HG03103 (cell line): ENCODE measurements at regions not wholly inside any gene's neighbourhood (a gene's known extent, or its start where the extent isn't known, plus 50 kb on each side); places are given as distances from the start of the nearest gene placed in this dataset.
"Not testable (repeated sequence)": the region's sequence is repeated elsewhere in the genome, so short reads cannot be mapped to it uniquely, and the experiment has no call there.

ENCODE experiments used
- ATAC-seq: cut with Tn5 transposase; IDR thresholded peaks from one replicate; pipeline ENCODE4 v1.9.1; 2021; ENCODE audit warnings: low read depth; ENCODE audit not compliant: unreplicated experiment

DNA sequence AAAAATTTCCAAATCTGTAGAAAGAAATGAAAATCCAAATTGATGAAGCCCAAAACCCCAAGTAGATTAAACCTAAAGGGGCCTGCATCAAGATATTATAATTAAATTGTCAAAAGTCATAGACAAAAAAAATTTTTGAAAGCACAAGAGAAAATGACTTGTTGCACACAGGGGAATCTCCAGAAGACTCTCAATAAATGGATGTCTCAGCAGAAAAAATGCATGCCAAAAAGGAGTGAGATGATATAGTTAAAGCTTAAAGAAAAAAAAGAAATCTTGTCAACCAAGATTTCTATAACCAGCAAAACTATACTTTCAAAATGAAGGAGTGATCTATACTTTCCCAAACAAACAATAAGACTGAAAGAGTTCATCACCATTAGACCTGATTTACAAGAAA, 393.2 kb upstream of the SPAG17 start:
- no peak for ATAC-seq

DNA sequence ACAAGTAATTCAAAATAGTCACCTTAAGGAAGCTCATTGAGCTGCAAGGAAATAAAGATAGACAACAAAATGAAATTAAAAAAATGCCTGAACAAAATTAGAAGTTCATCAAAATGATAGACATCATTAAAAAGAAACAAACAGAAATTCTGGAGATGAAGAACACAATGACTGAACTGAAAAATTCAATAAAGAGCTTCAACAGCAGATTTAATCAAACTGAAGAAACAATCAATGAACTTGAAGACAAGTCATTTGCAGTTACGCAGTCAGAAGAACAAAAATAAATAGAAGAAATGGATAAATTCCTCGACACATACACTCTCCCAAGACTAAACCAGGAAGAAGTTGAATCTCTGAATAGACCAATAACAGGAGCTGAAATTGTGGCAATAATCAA, 390.0 kb upstream of the SPAG17 start:
- ATAC-seq = no peak

DNA sequence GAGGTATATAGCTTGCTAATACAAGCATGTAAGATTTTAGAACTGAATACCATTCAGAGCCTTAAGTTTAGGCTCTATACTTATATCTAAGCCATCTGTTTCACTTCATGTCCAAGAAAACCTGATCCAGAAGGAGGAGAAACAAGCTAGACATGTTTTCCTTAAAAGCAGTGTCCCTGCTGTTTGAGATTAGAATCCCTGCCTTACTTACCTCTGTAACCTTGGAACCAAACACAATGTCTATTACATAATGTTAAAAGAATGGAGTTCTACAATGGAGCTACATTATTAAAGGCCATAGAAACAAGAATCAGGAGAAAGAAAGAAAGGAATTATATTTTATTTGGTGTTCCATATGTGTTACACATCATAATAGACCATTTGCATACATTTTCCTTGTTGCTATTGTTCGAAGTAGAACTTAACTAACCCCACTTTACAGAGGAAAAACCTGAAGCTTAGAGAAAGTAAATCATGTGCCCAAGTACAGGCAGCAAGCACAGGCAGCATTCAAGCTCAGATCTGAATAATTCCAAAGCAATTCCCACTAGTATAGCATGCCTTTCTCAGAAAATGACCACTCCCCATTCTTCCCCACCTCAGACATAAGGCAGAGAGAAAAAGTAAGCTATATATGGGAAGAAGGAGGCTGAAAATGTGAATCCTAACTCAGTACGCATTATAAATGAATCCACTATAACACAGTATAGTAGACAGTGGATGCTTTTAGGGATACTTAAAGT, 380.1 kb upstream of the SPAG17 start:
- no peak for ATAC-seq

DNA sequence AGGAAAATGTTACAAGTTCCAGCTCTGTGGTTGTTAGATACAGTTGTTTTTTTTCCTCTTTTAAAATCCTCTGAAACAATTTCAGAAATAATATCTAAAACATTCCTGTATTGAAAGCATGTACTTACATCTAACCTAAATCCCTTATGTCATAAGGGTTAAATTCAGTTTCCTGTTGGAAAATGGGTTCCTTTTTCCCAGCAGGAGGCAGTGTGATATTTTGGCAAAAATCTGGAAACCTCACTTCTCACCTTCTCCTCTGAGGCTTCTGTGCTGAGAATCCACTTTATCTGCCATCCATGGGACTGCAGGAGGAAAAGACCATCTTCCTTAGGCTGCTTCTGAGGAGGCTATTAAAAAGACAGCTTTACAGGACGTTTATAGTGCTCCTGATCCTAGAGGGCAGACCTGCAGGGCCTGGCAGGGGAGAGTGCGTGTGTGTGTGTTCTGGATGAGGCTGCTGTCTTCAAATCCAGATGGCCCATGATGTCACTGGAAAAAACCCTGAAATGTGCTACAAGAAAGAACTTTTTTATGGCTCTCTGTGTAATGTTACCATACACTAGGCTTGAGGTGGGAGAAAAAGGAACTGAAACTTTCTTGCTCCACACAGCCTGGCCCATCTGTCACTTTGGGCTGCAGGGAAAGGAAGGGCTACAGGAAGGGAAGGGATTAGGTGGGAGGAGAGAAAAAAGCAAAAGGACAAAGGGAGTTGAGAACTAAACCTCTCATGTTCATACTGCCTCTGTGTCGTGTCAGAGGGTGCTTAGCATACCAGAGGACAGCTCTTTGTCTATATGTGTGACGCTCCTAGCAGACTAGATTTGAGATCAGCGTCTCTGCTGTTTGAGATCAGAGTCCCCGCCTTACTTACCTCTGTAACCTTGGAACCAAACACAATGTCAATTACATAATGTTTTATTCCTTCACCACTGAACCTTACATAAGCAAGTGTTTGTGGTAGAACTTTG, 379.2 kb upstream of the SPAG17 start:
- ATAC-seq = peak; percentile 69

DNA sequence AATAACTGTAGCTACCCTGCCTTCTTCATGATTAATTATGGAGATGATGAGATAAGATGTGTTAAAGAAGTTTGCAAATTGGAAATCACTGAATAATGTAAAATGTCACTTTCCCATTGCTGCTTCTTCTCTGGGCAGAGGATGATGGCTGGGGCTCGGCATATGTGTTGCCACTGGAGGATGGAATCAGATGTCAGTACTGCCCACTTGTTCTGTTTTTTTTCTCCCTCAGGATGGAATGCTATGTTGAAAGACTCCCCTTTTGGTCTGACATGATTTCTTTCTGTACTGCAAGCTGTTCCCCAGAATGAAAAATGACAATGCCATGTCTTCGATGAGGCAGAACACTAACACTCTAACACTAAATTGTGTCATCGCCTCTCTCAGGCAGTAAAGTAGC, 373.9 kb upstream of the SPAG17 start:
- no peak for ATAC-seq

DNA sequence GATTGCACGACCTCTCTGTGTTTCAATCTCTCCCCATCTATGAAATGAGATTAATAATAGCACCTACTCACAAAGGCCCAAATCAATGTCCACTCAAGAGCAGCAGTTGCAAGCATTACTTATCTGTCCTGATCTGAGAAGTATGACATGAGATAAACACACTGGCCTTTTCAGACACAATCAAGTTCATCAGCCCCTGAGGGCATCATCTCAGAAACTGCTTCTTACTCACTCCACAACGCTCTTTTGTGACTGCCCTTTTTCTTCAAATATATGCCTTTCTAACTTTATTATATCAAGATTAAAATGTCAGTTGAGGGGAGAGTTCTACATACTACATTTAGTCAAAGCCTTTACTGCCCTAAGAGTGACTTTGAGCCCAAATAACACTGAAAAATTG, 371.9 kb upstream of the SPAG17 start:
- ATAC-seq = no peak

DNA sequence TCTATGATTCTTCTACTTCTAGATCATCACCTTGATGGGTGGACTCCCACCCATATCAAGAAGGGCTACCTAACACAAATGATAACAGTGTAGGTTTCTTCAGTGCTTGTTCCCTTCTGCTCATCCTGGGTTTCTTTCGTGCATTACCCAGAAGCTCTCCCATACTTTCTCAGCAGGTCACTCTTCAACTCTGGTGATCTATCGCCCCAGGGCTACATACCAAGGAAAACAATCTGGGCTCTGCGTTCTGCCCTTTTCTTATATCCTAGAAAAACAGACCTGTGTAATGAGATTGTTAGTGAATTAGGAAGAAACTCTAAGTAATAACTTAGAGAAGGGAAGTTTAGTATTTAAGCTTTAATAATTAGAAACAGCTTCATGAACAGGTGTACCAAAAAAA, 370.6 kb upstream of the SPAG17 start:
- ATAC-seq = no peak

DNA sequence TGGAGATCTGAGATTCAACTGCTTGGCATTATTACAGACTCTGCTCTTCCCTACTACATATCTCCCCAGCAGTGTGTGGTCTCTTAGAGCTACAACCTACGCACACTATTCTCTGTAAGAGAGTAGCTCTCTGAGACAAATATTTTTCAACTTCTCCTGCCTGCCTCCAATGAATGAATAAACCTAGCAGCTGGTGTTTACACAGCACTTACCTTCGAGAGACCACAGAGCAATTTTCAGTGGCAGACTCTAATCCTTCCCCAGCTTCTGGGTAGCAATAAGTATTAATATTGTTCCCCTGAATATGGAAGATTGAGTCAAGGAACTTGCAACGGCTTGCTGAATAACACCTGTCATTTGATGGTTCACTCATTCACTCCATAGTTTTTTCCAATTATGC, 350.9 kb upstream of the SPAG17 start:
- ATAC-seq = no peak

DNA sequence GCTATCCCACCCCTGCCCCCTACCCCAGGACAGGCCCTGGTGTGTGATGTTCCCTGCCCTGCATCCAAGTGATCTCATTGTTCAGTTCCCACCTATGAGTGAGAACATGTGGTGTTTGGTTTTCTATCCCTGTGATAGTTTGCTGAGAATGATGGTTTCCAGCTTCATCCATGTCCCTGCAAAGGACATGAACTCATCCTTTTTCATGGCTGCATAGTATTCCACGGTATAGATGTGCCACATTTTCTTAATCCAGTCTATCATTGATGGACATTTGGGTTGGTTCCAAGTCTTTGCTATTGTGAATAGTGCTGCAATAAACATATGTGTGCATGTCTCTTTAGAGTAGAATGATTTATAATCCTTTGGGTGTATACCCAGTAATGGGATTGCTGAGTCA, 326.9 kb upstream of the SPAG17 start:
- ATAC-seq = not testable (repeated sequence)

DNA sequence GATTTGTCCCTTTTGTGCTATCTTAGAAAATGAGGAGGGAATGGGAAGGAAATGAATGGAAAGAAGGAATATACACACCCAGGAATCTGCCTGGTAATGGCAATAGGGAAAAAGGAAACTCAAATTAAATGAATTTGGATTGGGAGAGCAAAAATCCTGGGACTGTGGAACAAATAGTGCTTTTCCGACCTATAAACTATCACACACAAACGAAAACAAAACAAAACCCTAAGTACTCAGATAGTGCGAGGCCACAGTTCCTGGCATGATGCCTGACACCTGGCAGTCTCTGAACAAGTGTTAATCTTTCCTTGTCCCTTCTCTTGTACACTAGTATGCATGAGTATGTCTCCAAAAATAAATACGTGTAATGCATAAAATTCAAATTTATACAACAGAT, 319.8 kb upstream of the SPAG17 start:
- ATAC-seq = no peak

DNA sequence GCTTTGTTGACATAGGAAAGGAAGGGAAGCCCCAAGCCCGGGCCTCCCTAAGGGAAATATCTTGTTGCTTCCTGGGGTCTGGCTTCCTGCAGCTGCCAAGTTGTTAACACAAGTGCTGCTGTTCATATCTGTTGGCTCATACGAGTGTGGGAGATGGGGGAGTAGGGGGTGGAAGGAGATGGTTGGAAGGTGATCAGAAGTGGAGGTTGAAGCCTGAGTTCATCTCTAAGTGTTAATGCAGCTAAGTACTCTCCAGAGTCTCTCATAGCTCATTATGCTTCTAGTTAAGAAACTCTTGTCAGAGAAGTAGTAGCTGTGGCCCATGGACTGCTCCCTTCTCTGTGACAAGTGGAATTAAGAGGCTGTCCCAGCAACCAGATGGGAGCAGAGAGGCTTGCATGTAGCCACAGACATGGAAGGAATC, 319.2 kb upstream of the SPAG17 start:
- no peak for ATAC-seq

DNA sequence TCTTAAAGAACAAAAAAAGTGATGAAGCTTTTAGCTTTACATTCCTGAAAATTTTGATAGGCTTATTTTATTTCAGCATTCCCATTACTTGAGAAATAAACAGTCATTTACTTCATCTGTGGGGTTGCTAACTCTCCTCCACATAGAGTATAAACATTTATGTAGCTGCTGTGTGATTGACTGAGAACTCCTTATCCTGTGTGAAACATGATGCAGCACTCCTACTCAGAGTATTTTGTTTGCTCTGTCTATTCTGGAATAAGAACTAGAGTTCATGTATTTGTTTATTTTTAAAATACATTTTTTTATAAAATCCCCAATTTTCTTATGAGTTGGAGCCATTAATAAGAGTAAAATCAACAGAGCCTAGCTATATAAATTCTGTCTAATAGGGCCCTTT, 318.7 kb upstream of the SPAG17 start:
- ATAC-seq = no peak

DNA sequence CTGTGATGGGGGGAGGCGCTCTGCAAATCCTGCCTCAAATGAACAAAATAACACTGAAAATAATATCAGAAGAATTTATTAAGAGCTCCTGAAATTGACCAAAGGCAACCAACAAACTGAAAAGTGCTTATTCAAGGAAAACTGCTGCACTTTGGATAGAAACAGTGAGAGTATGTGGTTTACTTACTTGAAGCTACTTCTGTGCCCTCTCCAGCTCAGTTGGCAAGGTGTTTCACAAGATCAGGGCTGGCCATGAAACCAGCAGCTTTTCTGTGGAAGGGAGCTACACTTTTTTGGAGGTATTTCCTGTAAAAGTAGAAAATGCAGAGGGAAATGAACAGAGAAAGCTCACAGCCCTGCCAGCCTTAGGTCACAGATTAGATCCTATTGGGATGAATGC, 310.0 kb upstream of the SPAG17 start:
- no peak for ATAC-seq

DNA sequence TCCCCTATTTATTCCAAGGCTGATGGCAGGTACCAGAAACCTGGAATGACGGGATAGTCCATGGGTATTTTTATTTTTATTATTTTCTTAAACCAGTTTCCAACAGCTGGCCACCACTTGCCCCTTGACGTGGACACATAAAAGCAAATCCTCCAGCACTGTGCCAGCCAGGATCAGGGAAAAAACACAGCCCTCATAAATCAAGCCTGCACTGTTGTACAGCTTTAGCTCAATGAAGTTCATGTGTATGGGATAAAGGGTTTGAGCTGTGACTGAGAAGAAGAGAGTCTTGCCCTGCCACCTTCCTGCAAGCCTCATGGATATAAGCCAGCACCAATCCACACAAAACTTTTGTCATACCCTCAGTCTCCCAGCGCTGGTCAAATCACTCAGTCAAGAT, 303.8 kb upstream of the SPAG17 start:
- no peak for ATAC-seq

DNA sequence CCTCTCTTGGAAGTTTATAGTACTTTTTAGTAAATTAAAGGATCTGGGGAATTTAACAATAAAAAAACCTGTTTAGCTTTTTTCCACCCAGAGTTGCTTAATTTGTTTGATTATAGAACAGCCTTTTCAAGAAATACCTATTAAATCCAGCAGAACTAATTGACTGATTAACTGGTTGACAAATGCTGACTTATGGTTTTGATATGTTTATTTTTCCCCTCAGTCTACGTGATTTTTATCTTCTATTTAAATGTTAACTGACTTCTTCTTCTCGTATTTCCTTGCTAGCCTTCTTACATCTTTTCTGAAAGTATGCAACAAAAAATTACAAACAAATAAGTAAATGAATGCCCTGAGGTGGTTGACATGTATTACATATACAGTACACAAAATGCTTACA, 302.9 kb upstream of the SPAG17 start:
- ATAC-seq = no peak

DNA sequence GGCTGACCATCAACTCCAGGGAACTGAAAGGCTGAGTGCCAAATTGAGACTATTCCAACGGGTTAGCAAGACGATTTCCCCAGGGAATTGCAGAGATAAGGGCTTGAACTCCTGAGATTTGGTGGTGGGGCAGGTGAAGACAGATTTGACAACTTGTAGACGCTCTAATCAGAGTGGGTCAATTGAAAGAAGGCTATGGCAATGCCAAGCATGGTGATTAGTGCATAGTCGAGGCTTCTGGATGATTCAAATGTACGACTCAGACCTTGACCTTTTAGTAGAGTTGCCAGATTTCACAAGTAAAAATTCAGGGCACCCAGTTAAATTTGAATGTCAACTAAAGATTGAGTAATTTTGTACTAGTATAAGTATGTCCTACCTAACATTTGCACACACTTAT, 302.1 kb upstream of the SPAG17 start:
- ATAC-seq = no peak

DNA sequence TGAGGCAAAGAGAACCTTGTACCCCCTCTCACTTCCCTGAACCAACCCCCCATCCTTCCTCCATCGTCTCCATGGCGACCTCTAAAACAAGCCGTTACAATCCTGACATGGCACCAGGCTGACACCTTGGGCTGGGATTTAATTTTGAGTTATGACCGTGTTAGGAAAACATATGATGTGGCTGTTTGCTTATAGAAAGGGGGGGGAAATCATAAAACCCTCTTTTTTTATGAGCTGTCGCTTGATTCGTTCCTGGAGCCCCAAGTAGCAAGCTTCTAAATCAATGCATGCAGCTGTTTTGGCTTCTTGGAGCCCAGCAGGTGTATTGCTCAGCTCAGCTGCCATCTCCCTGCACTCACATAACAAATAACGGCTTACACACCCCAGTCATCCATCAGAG, 301.2 kb upstream of the SPAG17 start:
- no peak for ATAC-seq

DNA sequence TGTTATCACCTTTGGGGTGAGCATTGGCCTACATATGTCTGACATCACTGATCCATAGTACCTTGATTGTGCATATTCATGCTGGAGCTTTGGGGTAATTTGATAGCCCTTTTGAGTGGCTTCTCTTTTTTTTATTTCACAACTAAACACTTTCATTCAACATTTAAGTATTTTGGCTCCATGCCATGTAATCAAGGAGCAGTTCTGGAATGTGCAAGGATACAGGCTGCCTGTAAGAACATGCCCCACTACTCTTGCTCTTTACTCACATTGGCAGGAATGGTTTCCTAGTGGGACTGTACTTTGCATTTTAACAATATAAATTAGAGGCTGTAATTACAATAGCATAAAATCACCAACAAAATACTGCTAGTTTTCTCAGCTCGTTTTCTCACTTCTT, 300.7 kb upstream of the SPAG17 start:
- ATAC-seq = no peak

DNA sequence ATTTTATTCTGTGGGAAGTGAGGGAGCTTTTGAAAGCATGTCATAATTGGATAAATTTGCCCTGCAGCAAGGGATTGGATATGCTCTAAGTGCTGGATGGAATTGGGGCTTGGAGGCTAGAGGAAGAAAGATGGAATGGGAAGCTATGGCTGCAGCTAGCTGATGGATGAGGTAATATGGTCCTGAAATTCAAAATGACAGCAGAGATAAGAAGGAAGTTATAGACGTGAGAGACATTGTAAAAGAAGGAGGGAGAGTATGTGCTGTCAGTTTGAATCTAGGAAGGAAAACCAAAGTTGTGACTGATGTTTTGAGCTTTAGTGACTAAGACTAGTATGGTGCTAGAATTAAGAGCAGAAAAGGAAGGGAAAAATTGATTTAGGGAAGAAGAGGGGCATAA, 299.9 kb upstream of the SPAG17 start:
- ATAC-seq = no peak

DNA sequence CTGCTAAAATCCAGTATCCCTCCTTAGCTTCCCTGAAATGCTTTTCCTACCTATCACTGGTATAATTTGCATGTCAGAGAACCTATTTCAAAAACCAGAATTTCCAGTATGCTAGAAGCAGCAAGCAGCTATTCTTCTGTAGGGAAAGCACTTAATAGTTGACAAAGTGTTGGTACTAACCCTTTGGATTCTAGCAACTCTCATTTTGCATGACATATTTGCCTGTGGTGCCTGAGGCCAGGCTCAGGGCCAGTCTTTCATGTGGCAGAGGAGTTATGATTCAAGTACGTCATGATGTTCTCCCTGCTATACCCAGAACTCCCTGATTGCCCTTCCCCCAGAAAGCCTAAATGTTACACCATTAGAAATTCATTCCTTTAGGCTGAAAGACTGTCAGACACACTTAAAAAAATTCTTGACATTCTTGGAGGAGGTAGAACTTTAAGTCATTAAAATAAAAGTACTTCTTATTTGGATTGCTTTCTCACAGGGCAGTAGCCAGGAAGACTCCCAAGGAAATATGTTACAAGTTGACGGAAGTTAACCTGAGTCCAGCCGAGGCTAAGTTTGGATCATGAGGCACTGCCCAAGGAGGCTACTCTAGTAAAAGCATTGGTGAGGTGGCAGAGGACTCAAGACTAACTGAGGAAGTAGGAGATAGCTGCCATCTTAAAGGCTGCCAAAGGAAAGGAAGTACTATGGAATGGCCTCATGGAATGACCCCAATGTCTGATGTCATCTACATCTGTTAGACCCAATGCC, 298.4 kb upstream of the SPAG17 start:
- no peak for ATAC-seq

DNA sequence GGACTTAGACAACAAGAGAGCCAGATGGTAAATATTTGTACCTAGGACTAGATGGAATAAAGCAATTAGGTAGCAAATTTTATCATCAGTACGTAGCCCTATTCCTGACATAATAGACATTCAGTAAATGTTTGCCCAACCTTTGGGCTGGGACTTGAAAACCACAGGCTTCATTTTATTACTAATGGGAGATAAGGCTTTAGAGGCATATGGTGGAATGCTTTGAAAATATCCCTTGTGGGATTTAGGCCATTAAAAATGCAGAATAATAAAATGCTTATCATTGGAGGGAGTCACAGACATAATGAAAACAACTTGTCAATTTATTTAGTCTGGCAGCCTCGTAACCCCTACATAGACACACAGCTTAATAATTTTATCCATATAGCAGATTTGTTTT, 296.1 kb upstream of the SPAG17 start:
- ATAC-seq = no peak
